ENCODE measurements at regions not wholly inside any gene's neighbourhood (a gene's known extent, or its start where the extent isn't known, plus 50 kb on each side); places are given as distances from the start of the nearest gene placed in this dataset.

DNA sequence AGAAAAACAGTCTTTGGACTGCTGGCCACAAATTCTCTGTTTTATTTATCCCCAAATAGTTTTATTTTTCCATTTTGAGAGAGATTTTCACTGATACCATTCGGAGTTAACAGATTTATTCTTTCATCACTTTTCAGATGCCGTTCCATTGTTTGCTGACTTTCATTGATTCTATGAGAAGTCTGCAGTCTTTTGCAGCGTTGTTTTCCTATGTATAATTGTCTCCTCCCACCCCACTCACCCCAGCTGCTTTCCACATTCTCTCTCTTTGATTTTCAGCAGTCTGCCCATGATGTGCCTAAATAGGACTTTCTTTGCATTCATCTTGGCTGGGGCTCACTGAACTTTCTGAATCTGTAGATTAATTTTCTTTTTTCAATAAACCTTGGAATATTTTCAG is 107.6 kb downstream of the C9orf50 start:
- TF ChIP-seq EZH2 (IDR thresholded peaks at IDR 0.05) (no peak), POLR2AphosphoS5 (IDR thresholded peaks at IDR 0.05; ENCODE audit: borderline replicate concordance, low read depth, low read length) (no peak)
